ENCODE measurements at regions not wholly inside any gene's neighbourhood (a gene's known extent, or its start where the extent isn't known, plus 50 kb on each side); places are given as distances from the start of the nearest gene placed in this dataset.

- DNase-seq (ENCODE audit: low read depth), result no peak
These were observed 201.6 kb upstream of the IRX1 start for GRCh38 chr5:3393920-3394597.

GRCh38 chr5:3393122-3393919 is 202.3 kb upstream of the IRX1 start:
- DNase-seq (ENCODE audit: low read depth), result no peak

- DNase-seq (ENCODE audit: low read depth), result no peak
These were observed 203.2 kb upstream of the IRX1 start for GRCh38 chr5:3392306-3392939.

GRCh38 chr5:3391210-3391609 is 204.4 kb upstream of the IRX1 start:
- DNase-seq (ENCODE audit: low read depth), result no peak

- DNase-seq (ENCODE audit: low read depth), result no peak
These were observed 206.1 kb upstream of the IRX1 start for GRCh38 chr5:3389471-3390026.

GRCh38 chr5:3386637-3387036 is 209.0 kb upstream of the IRX1 start:
- DNase-seq (ENCODE audit: low read depth), result no peak

- DNase-seq (ENCODE audit: low read depth), result no peak
These were observed 209.6 kb upstream of the IRX1 start for GRCh38 chr5:3385991-3386519.

GRCh38 chr5:3384531-3384930 is 211.1 kb upstream of the IRX1 start:
- no peak for DNase-seq (ENCODE audit: low read depth)

GRCh38 chr5:3382782-3383181 is 212.8 kb upstream of the IRX1 start:
- DNase-seq (ENCODE audit: low read depth), result no peak

- no peak for DNase-seq (ENCODE audit: low read depth)
These were observed 213.5 kb upstream of the IRX1 start for GRCh38 chr5:3382151-3382550.

- DNase-seq (ENCODE audit: low read depth), result no peak
These were observed 214.3 kb upstream of the IRX1 start for GRCh38 chr5:3381206-3381825.

- DNase-seq (ENCODE audit: low read depth), result no peak
These were observed 214.9 kb upstream of the IRX1 start for GRCh38 chr5:3380689-3381088.

- DNase-seq (ENCODE audit: low read depth), result no peak
These were observed 217.8 kb upstream of the IRX1 start for GRCh38 chr5:3377831-3378230.

- DNase-seq (ENCODE audit: low read depth), result no peak
These were observed 218.5 kb upstream of the IRX1 start for GRCh38 chr5:3377176-3377575.

GRCh38 chr5:3376611-3377010 is 219.0 kb upstream of the IRX1 start:
- no peak for DNase-seq (ENCODE audit: low read depth)

GRCh38 chr5:3375586-3376311 is 219.9 kb upstream of the IRX1 start:
- DNase-seq (ENCODE audit: low read depth), result no peak

- no peak for DNase-seq (ENCODE audit: low read depth)
These were observed 222.2 kb upstream of the IRX1 start for GRCh38 chr5:3373391-3373790.

GRCh38 chr5:3372289-3372688 is 223.3 kb upstream of the IRX1 start:
- no peak for DNase-seq (ENCODE audit: low read depth)

GRCh38 chr5:3365501-3366215 is 230.0 kb upstream of the IRX1 start:
- DNase-seq (ENCODE audit: low read depth), result no peak

- no peak for DNase-seq (ENCODE audit: low read depth)
These were observed 230.7 kb upstream of the IRX1 start for GRCh38 chr5:3364941-3365340.

- no peak for DNase-seq (ENCODE audit: low read depth)
These were observed 231.2 kb upstream of the IRX1 start for GRCh38 chr5:3364433-3364832.

All from renal cortical epithelial cell (primary cell).